GM13976 (cell line): ENCODE measurements at regions not wholly inside any gene's neighbourhood (a gene's known extent, or its start where the extent isn't known, plus 50 kb on each side); places are given as distances from the start of the nearest gene placed in this dataset.
"Not testable (repeated sequence)": the region's sequence is repeated elsewhere in the genome, so short reads cannot be mapped to it uniquely, and the experiment has no call there.

Experiments used
- DNase-seq: peaks from one replicate; pipeline ENCODE4 v3.0.0; 2012; ENCODE audit warnings: low spot score
- CTCF ChIP-seq: IDR thresholded peaks from 2 replicates; pipeline ENCODE4 v1.5.1; 2012; ENCODE audit warnings: borderline replicate concordance, mild to moderate bottlenecking; ENCODE audit not compliant: insufficient read depth; ENCODE audit errors: extremely low read depth, missing control alignments, control extremely low read depth
- in situ Hi-C: fragments of 300-500 bp; cut with MboI; formaldehyde crosslinking; loops from one replicate; pipeline ENCODE4 v1.12.0; 2022; ENCODE audit warnings: low sequenced_read_pairs, mixed read lengths, inconsistent platforms; ENCODE audit not compliant: unreplicated experiment

GRCh38 chr7:142584765-142585164 is 164.5 kb upstream of the PRSS1 start:
- in situ Hi-C loops = no loop called here
- no peak for DNase-seq
- TF ChIP-seq CTCF = no peak

GRCh38 chr7:142583446-142583845 is 165.8 kb upstream of the PRSS1 start:
- DNase-seq = peak; percentile 52
- no peak for TF ChIP-seq CTCF
- in situ Hi-C loops = no loop called here

DNA sequence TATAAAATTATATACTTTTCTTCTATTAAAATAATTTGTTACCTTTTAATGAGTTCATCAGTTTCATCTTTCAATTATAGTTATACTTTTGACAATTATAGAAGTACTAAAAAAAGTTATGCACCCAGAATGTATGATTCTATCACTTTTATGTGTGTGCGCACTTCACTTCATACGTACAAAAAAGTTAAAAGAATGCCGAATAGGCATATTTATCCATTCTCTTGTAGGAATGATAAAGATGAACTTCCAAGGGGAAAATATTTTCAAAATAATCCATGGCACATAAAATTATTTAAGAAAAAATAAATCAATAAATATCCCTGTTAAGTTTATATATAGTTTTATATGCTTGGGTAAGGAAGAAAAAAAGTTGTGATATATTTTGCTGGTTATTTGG is 166.9 kb upstream of the PRSS1 start:
- in situ Hi-C loops = no loop called here
- no peak for TF ChIP-seq CTCF

GRCh38 chr7:142581341-142581740 is 167.9 kb upstream of the PRSS1 start:
- DNase-seq = peak; percentile 43
- no peak for TF ChIP-seq CTCF
- in situ Hi-C loops = no loop called here

More for the DNA sequence above, 166.9 kb upstream of the PRSS1 start:
- no peak for DNase-seq

DNA sequence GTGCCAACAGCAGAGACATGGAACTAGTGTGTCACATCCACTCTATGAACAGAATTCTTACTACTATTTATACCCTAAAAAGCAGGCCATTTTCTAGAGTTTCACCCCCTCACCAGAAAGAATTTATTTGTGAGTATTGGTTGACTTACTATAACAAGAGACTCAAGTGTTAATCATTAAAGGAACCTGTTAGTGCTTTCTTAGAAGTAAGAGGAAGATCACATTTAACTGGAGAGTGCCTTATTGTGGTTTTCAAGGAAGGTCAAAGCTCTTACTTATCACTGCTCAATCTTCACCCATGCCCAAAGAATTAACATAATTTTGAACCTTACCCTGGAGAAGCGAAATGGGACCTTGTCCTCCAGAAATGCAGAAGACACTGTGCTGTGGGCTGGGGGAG is 169.3 kb upstream of the PRSS1 start:
- no peak for DNase-seq
- no peak for TF ChIP-seq CTCF
- in situ Hi-C loops = no loop called here

DNA sequence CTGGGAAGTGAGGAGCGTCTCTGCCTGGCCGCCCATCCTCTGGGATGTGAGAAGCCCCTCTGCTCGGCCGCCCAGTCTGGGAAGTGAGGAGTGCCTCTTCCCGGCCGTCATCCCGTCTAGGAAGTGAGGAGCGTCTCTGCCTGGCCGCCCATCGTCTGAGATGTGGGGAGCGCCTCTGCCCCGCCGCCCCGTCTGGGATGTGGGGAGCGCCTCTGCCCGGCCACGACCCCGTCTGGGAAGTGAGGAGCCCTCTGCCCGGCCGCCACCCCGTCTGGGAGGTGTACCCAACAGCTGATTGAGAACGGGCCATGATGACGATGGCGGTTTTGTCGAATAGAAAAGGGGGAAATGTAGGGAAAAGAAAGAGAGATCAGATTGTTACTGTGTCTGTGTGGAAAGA is 173.9 kb upstream of the PRSS1 start:
- DNase-seq, in situ Hi-C loops: not testable (repeated sequence)

GRCh38 chr7:142571581-142571980 is 177.7 kb upstream of the PRSS1 start:
- in situ Hi-C loops = no loop called here
- TF ChIP-seq CTCF = no peak
- no peak for DNase-seq
